RWPE2 (cell line): ENCODE measurements at regions not wholly inside any gene's neighbourhood (a gene's known extent, or its start where the extent isn't known, plus 50 kb on each side); places are given as distances from the start of the nearest gene placed in this dataset.

Experiments
- ATAC-seq: fragments of 200-7000 bp; cut with Tn5 transposase; 3 replicates; pipeline ENCODE4 v1.9.1; 2021; ENCODE audit warnings: low read depth
- DNase-seq: peaks from one replicate; pipeline ENCODE4 v3.0.0-alpha.2; 2020; ENCODE audit warnings: low spot score
- H3K27ac ChIP-seq: fragments of 450-650 bp; 2 replicates; pipeline ENCODE4 v1.5.1; 2017; ENCODE audit warnings: mild to moderate bottlenecking; ENCODE audit not compliant: poor library complexity, severe bottlenecking
- H3K27me3 ChIP-seq: fragments of 250-450 bp; sonication (Bioruptor Pico); 2 replicates; pipeline ENCODE4 v1.5.1; 2021; ENCODE audit warnings: mild to moderate bottlenecking, moderate library complexity; ENCODE audit not compliant: insufficient read depth, poor library complexity, severe bottlenecking
- H3K36me3 ChIP-seq: fragments of 250-450 bp; sonication (Bioruptor Pico); 2 replicates; pipeline ENCODE4 v1.5.1; 2020; ENCODE audit warnings: low read depth, mild to moderate bottlenecking, moderate library complexity
- H3K4me1 ChIP-seq: fragments of 250-450 bp; sonication (Bioruptor Pico); 2 replicates; pipeline ENCODE4 v1.5.1; 2021; ENCODE audit warnings: mild to moderate bottlenecking, moderate library complexity; ENCODE audit not compliant: insufficient read depth, poor library complexity, severe bottlenecking
- H3K4me3 ChIP-seq: fragments of 250-450 bp; sonication (Bioruptor Pico); 2 replicates; pipeline ENCODE4 v1.5.1; 2021; ENCODE audit warnings: mild to moderate bottlenecking, moderate library complexity; ENCODE audit not compliant: severe bottlenecking
- H3K9me3 ChIP-seq: fragments of 250-450 bp; sonication (Bioruptor Pico); 2 replicates; pipeline ENCODE4 v1.5.1; 2021; ENCODE audit warnings: mild to moderate bottlenecking, moderate library complexity; ENCODE audit not compliant: severe bottlenecking
- TF ChIP-seq, protein P1 (sequence below): fragments of 450-650 bp; IDR thresholded peaks from one replicate; pipeline ENCODE4 v1.5.1; 2017; ENCODE audit warnings: mild to moderate bottlenecking, moderate library complexity; ENCODE audit not compliant: poor library complexity, severe bottlenecking

DNA sequence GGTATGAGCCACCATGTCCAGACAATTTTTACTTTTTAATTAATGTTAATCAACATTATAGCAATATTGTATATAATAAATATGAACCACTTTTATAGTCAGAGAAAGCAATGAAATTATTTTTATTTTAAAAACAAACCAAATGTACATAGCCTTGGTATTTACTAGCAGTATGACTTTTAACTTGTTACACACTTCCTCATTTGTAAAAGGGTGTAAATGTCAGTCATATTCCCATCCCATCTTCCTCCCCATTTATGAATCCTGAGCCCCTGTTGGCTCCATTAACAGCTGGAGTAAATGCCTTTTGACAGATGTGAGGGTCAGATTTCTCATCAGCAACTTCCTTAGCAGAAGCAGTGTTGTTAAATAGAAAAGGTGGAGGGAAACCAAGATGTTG lies 179.6 kb upstream of the SPRY1 start:
- TF ChIP-seq, protein P1, sequence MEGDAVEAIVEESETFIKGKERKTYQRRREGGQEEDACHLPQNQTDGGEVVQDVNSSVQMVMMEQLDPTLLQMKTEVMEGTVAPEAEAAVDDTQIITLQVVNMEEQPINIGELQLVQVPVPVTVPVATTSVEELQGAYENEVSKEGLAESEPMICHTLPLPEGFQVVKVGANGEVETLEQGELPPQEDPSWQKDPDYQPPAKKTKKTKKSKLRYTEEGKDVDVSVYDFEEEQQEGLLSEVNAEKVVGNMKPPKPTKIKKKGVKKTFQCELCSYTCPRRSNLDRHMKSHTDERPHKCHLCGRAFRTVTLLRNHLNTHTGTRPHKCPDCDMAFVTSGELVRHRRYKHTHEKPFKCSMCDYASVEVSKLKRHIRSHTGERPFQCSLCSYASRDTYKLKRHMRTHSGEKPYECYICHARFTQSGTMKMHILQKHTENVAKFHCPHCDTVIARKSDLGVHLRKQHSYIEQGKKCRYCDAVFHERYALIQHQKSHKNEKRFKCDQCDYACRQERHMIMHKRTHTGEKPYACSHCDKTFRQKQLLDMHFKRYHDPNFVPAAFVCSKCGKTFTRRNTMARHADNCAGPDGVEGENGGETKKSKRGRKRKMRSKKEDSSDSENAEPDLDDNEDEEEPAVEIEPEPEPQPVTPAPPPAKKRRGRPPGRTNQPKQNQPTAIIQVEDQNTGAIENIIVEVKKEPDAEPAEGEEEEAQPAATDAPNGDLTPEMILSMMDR: no peak
- no peaks in the 10 kb centered on the region for H3K9me3 ChIP-seq
- no peaks in the 10 kb centered on the region for H3K27me3 ChIP-seq
- H3K4me1 ChIP-seq: no peaks in the 10 kb centered on the region
- DNase-seq (no peak), ATAC-seq (no peak)
- no peak overlapping the region for H3K27ac ChIP-seq
- H3K36me3 ChIP-seq: no peaks in the 10 kb centered on the region
- H3K4me3 ChIP-seq: no peak overlapping the region

DNA sequence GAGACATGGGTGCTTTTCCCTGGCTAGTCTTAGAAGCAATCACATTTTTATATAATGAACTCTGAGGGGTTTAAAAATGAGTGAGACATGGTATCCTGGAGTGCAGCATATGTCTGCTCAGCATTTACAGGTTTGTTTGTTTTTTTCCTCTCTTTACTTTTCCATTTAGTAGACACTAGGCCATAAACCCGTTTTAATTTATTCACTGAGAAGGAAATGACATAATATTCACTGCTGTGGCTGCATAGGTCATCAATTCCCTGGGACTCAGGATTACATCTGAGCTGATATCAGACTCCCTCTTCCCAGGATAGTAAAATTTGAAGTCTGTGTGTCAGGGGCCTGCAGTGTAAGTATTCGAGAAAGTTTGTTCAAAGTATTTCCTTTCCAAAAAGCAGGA lies 178.9 kb upstream of the SPRY1 start:
- no peak overlapping the region for H3K4me3 ChIP-seq
- ATAC-seq (no peak), DNase-seq (no peak)
- no peaks in the 10 kb centered on the region for H3K36me3 ChIP-seq
- TF ChIP-seq, protein P1: no peak
- no peaks in the 10 kb centered on the region for H3K27me3 ChIP-seq
- no peaks in the 10 kb centered on the region for H3K4me1 ChIP-seq
- no peak overlapping the region for H3K27ac ChIP-seq
- H3K9me3 ChIP-seq: no peaks in the 10 kb centered on the region

DNA sequence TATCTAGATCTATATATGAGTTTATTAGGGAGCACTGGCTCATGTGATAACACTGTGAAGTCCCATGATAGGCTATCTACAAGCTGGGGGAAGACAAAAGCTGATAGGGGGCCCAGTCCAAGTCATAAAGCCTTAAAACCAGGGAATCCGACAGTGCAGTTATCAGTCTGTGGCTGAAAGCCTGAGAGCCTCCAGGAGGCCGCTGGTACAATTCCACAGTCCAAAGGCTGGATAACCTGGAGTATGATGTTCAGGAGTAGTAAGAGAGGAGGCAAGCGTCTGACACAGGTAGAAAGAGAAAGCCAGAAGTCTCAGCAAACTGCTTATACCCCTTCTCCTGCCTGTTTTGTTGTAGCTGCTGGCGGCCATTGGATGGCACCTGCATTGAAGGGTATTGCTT lies 177.6 kb upstream of the SPRY1 start:
- Histone ChIP-seq H3K4me1 (no peaks in the 10 kb centered on the region), H3K36me3 (no peaks in the 10 kb centered on the region), H3K27ac (no peak overlapping the region), H3K4me3 (no peak overlapping the region), H3K9me3 (no peaks in the 10 kb centered on the region), H3K27me3 (no peaks in the 10 kb centered on the region)
- TF ChIP-seq, protein P1: no peak
- no peak for ATAC-seq
- DNase-seq: no peak

DNA sequence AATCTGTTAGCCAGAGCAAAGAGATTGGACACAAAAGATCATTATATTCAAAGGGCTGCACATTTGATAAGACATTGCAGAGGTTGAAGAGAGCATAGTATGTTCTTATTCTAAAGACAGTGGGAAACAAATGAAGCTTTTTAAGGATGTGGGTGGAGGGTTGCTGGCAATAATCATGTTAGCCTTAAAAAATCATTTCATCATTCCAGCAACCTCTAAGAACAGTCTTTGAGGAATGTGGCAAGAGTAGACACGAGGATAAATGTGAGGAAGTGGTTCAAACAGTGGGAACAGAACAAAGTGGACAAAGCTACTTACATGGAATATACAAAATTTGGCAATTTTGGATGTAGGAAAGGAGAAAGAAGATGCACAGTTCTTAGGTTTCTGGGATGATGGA lies 167.3 kb upstream of the SPRY1 start:
- ATAC-seq (no peak), DNase-seq (no peak)
- no peaks in the 10 kb centered on the region for H3K4me1 ChIP-seq
- H3K27ac ChIP-seq: no peak overlapping the region
- peaks cover 2% of the 10 kb centered on the region for H3K9me3 ChIP-seq
- TF ChIP-seq, protein P1: no peak
- H3K4me3 ChIP-seq: no peak overlapping the region
- H3K36me3 ChIP-seq: no peaks in the 10 kb centered on the region
- H3K27me3 ChIP-seq: no peaks in the 10 kb centered on the region

DNA sequence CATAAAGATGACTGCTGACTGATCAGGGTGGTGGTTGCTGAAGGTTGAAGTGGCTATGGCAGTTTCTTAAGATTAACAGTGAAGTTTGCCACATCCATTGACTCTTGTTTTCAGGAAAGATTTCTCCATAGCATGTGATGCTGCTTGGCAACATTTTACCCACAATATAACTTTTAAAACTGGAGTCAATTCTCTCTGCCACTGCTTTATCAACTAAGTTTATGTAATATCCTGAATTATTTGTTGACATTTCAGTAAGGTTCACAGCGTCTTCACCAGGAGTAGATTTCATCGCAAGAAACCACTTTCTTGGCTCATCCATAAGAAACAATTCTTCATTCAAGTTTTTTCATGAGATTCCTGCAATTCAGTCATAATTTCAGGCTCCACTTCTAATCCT lies 166.5 kb upstream of the SPRY1 start:
- Histone ChIP-seq H3K27ac (no peak overlapping the region), H3K4me1 (no peaks in the 10 kb centered on the region), H3K36me3 (no peaks in the 10 kb centered on the region), H3K9me3 (peaks cover 2% of the 10 kb centered on the region), H3K27me3 (no peaks in the 10 kb centered on the region), H3K4me3 (no peak overlapping the region)
- TF ChIP-seq, protein P1: no peak
- DNase-seq (no peak), ATAC-seq (no peak)
